ENCODE measurements at regions not wholly inside any gene's neighbourhood (a gene's known extent, or its start where the extent isn't known, plus 50 kb on each side); places are given as distances from the start of the nearest gene placed in this dataset.

GRCh38 chr5:3542769-3543168 is 52.9 kb upstream of the IRX1 start:
- ATAC-seq (no peak), DNase-seq (no peak)
- Histone ChIP-seq H3K27ac (no peak overlapping the region), H3K36me3 (replicated peaks in 1 of 2; ENCODE audit: insufficient read depth in 1 of 2, low read depth in 2 of 2) (no peaks in the 10 kb centered on the region), H3K4me3 (no peak overlapping the region), H3K9me3 (no peaks in the 10 kb centered on the region), H3K4me1 (no peaks in the 10 kb centered on the region), H3K27me3 (no peaks in the 10 kb centered on the region)
- 64% methylated on average over 7 of the region's 7 CpGs for WGBS, 2 donors
- TF ChIP-seq POLR2A (IDR thresholded peaks at IDR 0.05), result no peak
- no peak for TF ChIP-seq CTCF (IDR thresholded peaks at IDR 0.05)
- intact Hi-C loops (cut with DNase I), result no loop called here

- TF ChIP-seq CTCF (IDR thresholded peaks at IDR 0.05), result no peak
- no peak for TF ChIP-seq POLR2A (IDR thresholded peaks at IDR 0.05)
- no peaks in the 10 kb centered on the region for H3K4me1 ChIP-seq
- intact Hi-C loops (cut with DNase I), result no loop called here
- H3K36me3 ChIP-seq (replicated peaks in 1 of 2; ENCODE audit: insufficient read depth in 1 of 2, low read depth in 2 of 2), result no peaks in the 10 kb centered on the region
- WGBS, 2 donors, result 54 to 69% methylated on average over 3 of the region's 3 CpGs
- no peak for ATAC-seq
- DNase-seq, result no peak
- H3K27ac ChIP-seq, result no peak overlapping the region
- no peak overlapping the region for H3K4me3 ChIP-seq
- no peaks in the 10 kb centered on the region for H3K27me3 ChIP-seq
- H3K9me3 ChIP-seq, result no peaks in the 10 kb centered on the region
Observed at GRCh38 chr5:3542158-3542557, 53.5 kb upstream of the IRX1 start.

- TF ChIP-seq CTCF (IDR thresholded peaks at IDR 0.05) (no peak), POLR2A (IDR thresholded peaks at IDR 0.05) (no peak)
- H3K36me3 ChIP-seq (replicated peaks in 1 of 2; ENCODE audit: insufficient read depth in 1 of 2, low read depth in 2 of 2), result no peaks in the 10 kb centered on the region
- H3K27me3 ChIP-seq, result no peaks in the 10 kb centered on the region
- H3K4me3 ChIP-seq, result no peak overlapping the region
- WGBS, 2 donors, result 67 to 88% methylated on average over 7 to 8 of the region's 8 CpGs
- intact Hi-C loops (cut with DNase I), result no loop called here
- H3K4me1 ChIP-seq, result no peaks in the 10 kb centered on the region
- ATAC-seq, result no peak
- H3K27ac ChIP-seq, result no peak overlapping the region
- no peak for DNase-seq
- H3K9me3 ChIP-seq, result no peaks in the 10 kb centered on the region
Observed at GRCh38 chr5:3538886-3539285, 56.7 kb upstream of the IRX1 start.

GRCh38 chr5:3537942-3538341 is 57.7 kb upstream of the IRX1 start:
- DNase-seq (no peak), ATAC-seq (no peak)
- H3K27me3 ChIP-seq, result no peaks in the 10 kb centered on the region
- H3K4me1 ChIP-seq, result no peaks in the 10 kb centered on the region
- WGBS, 2 donors, result 67 to 75% methylated on average over 8 of the region's 8 CpGs
- no peak overlapping the region for H3K27ac ChIP-seq
- no peaks in the 10 kb centered on the region for H3K9me3 ChIP-seq
- no peak for TF ChIP-seq CTCF (IDR thresholded peaks at IDR 0.05)
- no peak overlapping the region for H3K4me3 ChIP-seq
- intact Hi-C loops (cut with DNase I), result no loop called here
- H3K36me3 ChIP-seq (replicated peaks in 1 of 2; ENCODE audit: insufficient read depth in 1 of 2, low read depth in 2 of 2), result no peaks in the 10 kb centered on the region

GRCh38 chr5:3535414-3536211 is 60.0 kb upstream of the IRX1 start:
- Histone ChIP-seq H3K27ac (no peak overlapping the region), H3K4me1 (peaks cover 6% of the 10 kb centered on the region), H3K27me3 (no peaks in the 10 kb centered on the region), H3K9me3 (no peaks in the 10 kb centered on the region), H3K4me3 (no peak overlapping the region), H3K36me3 (replicated peaks in 1 of 2; ENCODE audit: insufficient read depth in 1 of 2, low read depth in 2 of 2) (no peaks in the 10 kb centered on the region)
- no peak for TF ChIP-seq POLR2A (IDR thresholded peaks at IDR 0.05)
- TF ChIP-seq CTCF (IDR thresholded peaks at IDR 0.05), result no peak
- intact Hi-C loops (cut with DNase I), result no loop called here
- WGBS, 2 donors, result 89 to 91% methylated on average over 32 to 59 of the region's 60 CpGs
- DNase-seq, result no peak
- no peak for ATAC-seq

All from body of pancreas (tissue), 4 donors.